Ishikawa (cell line): ENCODE measurements at regions not wholly inside any gene's neighbourhood (a gene's known extent, or its start where the extent isn't known, plus 50 kb on each side); places are given as distances from the start of the nearest gene placed in this dataset.

Source experiments
- CEBPB ChIP-seq: IDR thresholded peaks from 2 replicates; pipeline ENCODE4 v1.6.1; 2012
- CREB1 ChIP-seq: IDR thresholded peaks from 2 replicates; pipeline ENCODE4 v1.6.1; 2012; ENCODE audit warnings: low read depth
- EGR1 ChIP-seq: IDR thresholded peaks from 2 replicates; pipeline ENCODE4 v1.6.1; 2012
- EP300 ChIP-seq: IDR thresholded peaks from 2 replicates; pipeline ENCODE4 v1.6.1; 2012; ENCODE audit warnings: borderline replicate concordance
- FOXM1 ChIP-seq: IDR thresholded peaks from 2 replicates; pipeline ENCODE4 v1.6.1; 2012; ENCODE audit warnings: low read depth, borderline replicate concordance
- MAX ChIP-seq: IDR thresholded peaks from 2 replicates; pipeline ENCODE4 v1.6.1; 2012
- NFIC ChIP-seq: IDR thresholded peaks from 2 replicates; pipeline ENCODE4 v1.6.1; 2012
- RAD21 ChIP-seq: IDR thresholded peaks from 2 replicates; pipeline ENCODE4 v1.6.1; 2012; ENCODE audit warnings: low read depth
- REST ChIP-seq: IDR thresholded peaks from 2 replicates; pipeline ENCODE4 v1.6.1; 2012; ENCODE audit warnings: low read depth, mild to moderate bottlenecking
- TAF1 ChIP-seq: IDR thresholded peaks from 2 replicates; pipeline ENCODE4 v1.6.1; 2012; ENCODE audit warnings: low read depth, mild to moderate bottlenecking
- TCF12 ChIP-seq: IDR thresholded peaks from 2 replicates; pipeline ENCODE4 v1.6.1; 2012; ENCODE audit warnings: low read depth
- TEAD4 ChIP-seq: IDR thresholded peaks from 2 replicates; pipeline ENCODE4 v1.6.1; 2012
- USF1 ChIP-seq: IDR thresholded peaks from 2 replicates; pipeline ENCODE4 v1.6.1; 2012
- YY1 ChIP-seq: IDR thresholded peaks from 2 replicates; pipeline ENCODE4 v1.6.1; 2012; ENCODE audit warnings: low read depth
- ZBTB7A ChIP-seq: IDR thresholded peaks from 2 replicates; pipeline ENCODE4 v1.6.1; 2012; ENCODE audit warnings: low read depth

- TF ChIP-seq FOXM1 = no peak
- no peak for TF ChIP-seq TEAD4
- TF ChIP-seq CEBPB = no peak
- no peak for TF ChIP-seq CREB1
- no peak for TF ChIP-seq MAX
- TF ChIP-seq YY1 = no peak
- no peak for TF ChIP-seq EGR1
- no peak for TF ChIP-seq ZBTB7A
- no peak for TF ChIP-seq RAD21
- no peak for TF ChIP-seq TCF12
- TF ChIP-seq NFIC = no peak
- TF ChIP-seq EP300 = no peak
- no peak for TF ChIP-seq REST
- no peak for TF ChIP-seq TAF1
- no peak for TF ChIP-seq USF1
Measured at GRCh38 chr5:3181671-3182070, 414.0 kb upstream of the IRX1 start.

GRCh38 chr5:3180636-3181035 is 415.0 kb upstream of the IRX1 start:
- TF ChIP-seq TAF1 (no peak), NFIC (no peak), ZBTB7A (no peak), EP300 (no peak), REST (no peak), MAX (no peak), CEBPB (no peak), TCF12 (no peak), USF1 (no peak), EGR1 (no peak), TEAD4 (no peak), RAD21 (no peak), CREB1 (no peak), FOXM1 (no peak), YY1 (no peak)

- TF ChIP-seq MAX = no peak
- no peak for TF ChIP-seq TAF1
- no peak for TF ChIP-seq ZBTB7A
- no peak for TF ChIP-seq YY1
- TF ChIP-seq RAD21 = no peak
- TF ChIP-seq NFIC = no peak
- no peak for TF ChIP-seq TCF12
- TF ChIP-seq FOXM1 = no peak
- no peak for TF ChIP-seq CEBPB
- no peak for TF ChIP-seq REST
- TF ChIP-seq EP300 = no peak
Measured at GRCh38 chr5:3179220-3179619, 416.4 kb upstream of the IRX1 start.

- no peak for TF ChIP-seq REST
- no peak for TF ChIP-seq TEAD4
- TF ChIP-seq CREB1 = no peak
- TF ChIP-seq TAF1 = no peak
- TF ChIP-seq TCF12 = no peak
- no peak for TF ChIP-seq NFIC
- no peak for TF ChIP-seq EGR1
- TF ChIP-seq CEBPB = no peak
- no peak for TF ChIP-seq EP300
- no peak for TF ChIP-seq RAD21
- no peak for TF ChIP-seq YY1
Measured at GRCh38 chr5:3177338-3177737, 418.3 kb upstream of the IRX1 start.
